ENCODE measurements at regions not wholly inside any gene's neighbourhood (a gene's known extent, or its start where the extent isn't known, plus 50 kb on each side); places are given as distances from the start of the nearest gene placed in this dataset.
A peak's percentile ranks its signal among the peaks of the same experiment; 100 is the strongest.
"Not testable (repeated sequence)": the region's sequence is repeated elsewhere in the genome, so short reads cannot be mapped to it uniquely, and the experiment has no call there.

DNA sequence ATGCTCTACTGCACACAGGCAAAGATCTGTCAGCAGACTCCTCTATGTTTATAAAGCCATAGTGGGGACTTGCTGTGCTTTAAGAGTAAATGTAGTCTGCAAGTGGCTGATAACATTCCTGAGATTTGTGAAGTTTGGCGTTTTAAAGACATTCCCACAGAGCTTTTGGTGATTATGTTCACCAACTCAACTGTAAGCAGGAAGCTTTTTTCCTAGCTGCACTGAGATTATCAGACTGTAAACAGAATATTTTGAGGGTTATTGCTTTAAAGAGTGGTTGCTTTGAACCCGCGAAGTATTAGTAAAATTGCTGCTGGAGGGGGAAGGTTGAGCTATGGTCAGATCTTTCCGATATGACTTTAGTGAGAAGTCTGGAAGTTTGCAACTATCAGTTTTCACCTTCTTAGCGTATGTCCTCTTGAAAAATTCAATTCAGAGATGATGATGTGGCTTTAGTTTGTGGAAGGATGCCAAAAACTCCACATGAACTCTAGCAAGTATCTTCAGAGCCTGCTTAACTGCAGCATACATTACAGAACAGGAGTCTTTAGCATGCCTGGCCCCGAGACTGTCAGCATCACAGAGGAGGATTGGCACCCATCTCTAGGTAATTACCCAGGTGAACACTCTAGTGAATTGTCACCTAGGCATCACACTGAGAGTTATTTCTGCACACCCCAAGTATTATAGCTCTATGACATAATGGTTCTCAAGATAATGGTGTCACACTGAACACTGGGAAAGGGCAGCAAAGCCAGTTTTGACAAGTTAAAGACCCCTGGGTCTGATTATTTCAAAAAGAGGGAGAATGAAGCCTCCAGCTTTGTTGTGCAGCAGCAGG, 89.9 kb downstream of the MTNR1B start:
- peaks cover 14% of the 10 kb centered on the region for H3F3A ChIP-seq (ENCODE audit: insufficient read depth, low read depth)
- BruUV-seq (replicated peaks), result no TSS peak
- H3K27me3 ChIP-seq (ENCODE audit: insufficient read depth, low read depth), result no peaks in the 10 kb centered on the region
- peaks cover 3% of the 10 kb centered on the region; the same call in 1 of the 2 replicates for H3K9me2 ChIP-seq (ENCODE audit: insufficient read depth)
- DNase-seq, result no peak
- no peak overlapping the region for H3K27ac ChIP-seq
- no peak overlapping the region for H2AFZ ChIP-seq
- H3K36me3 ChIP-seq (ENCODE audit: low read depth), result no peaks in the 10 kb centered on the region
- H3K4me2 ChIP-seq, result no peak overlapping the region
- no peaks in the 10 kb centered on the region for H4K20me1 ChIP-seq (ENCODE audit: insufficient read depth)
- no peak overlapping the region for H3K4me3 ChIP-seq
- POLR2A ChIA-PET (ENCODE audit: unreplicated experiment), result no interaction called here
- 0 out of 2 replicates have a peak, but pooled peaks cover 12% of the 10 kb centered on the region for H3K9me3 ChIP-seq (ENCODE audit: insufficient read depth, low read depth)
- H3K4me1 ChIP-seq (replicated peaks; ENCODE audit: insufficient read depth), result peaks cover 13% of the 10 kb centered on the region
- CTCF ChIA-PET, result no interaction called here
- no peaks in the 10 kb centered on the region for H3K79me2 ChIP-seq (ENCODE audit: low read depth)
- TF ChIP-seq, protein P1, sequence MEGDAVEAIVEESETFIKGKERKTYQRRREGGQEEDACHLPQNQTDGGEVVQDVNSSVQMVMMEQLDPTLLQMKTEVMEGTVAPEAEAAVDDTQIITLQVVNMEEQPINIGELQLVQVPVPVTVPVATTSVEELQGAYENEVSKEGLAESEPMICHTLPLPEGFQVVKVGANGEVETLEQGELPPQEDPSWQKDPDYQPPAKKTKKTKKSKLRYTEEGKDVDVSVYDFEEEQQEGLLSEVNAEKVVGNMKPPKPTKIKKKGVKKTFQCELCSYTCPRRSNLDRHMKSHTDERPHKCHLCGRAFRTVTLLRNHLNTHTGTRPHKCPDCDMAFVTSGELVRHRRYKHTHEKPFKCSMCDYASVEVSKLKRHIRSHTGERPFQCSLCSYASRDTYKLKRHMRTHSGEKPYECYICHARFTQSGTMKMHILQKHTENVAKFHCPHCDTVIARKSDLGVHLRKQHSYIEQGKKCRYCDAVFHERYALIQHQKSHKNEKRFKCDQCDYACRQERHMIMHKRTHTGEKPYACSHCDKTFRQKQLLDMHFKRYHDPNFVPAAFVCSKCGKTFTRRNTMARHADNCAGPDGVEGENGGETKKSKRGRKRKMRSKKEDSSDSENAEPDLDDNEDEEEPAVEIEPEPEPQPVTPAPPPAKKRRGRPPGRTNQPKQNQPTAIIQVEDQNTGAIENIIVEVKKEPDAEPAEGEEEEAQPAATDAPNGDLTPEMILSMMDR (conservative IDR thresholded peaks at IDR 0.05), result no peak
- intact Hi-C loops (cut with micrococcal nuclease; ENCODE audit: unreplicated experiment), result no loop called here

GRCh38 chr11:93063086-93063485, 93.6 kb downstream of the MTNR1B start:
- no peaks in the 10 kb centered on the region for H4K20me1 ChIP-seq (ENCODE audit: insufficient read depth)
- BruUV-seq (replicated peaks), result no TSS peak
- no peak for DNase-seq
- no peaks in the 10 kb centered on the region for H3K27me3 ChIP-seq (ENCODE audit: insufficient read depth, low read depth)
- no peaks in the 10 kb centered on the region for H3K79me2 ChIP-seq (ENCODE audit: low read depth)
- TF ChIP-seq, protein P1 (conservative IDR thresholded peaks at IDR 0.05), result no peak
- TF ChIP-seq EZH2 (IDR thresholded peaks at IDR 0.05; ENCODE audit: low read depth), result no peak
- no peaks in the 10 kb centered on the region for H3K36me3 ChIP-seq (ENCODE audit: low read depth)
- no peak overlapping the region for H3K27ac ChIP-seq
- H2AFZ ChIP-seq, result no peak overlapping the region
- CTCF ChIA-PET, result no interaction called here
- H3K9me2 ChIP-seq (ENCODE audit: insufficient read depth), result no peaks in the 10 kb centered on the region; the same call in 1 of the 2 replicates
- H3K4me2 ChIP-seq, result no peak overlapping the region
- no peaks in the 10 kb centered on the region; the same call in 1 of the 2 replicates for H3F3A ChIP-seq (ENCODE audit: insufficient read depth, low read depth)
- POLR2A ChIA-PET (ENCODE audit: unreplicated experiment), result no interaction called here
- intact Hi-C loops (cut with micrococcal nuclease; ENCODE audit: unreplicated experiment), result no loop called here
- H3K4me1 ChIP-seq (replicated peaks; ENCODE audit: insufficient read depth), result no peaks in the 10 kb centered on the region
- no peak overlapping the region for H3K4me3 ChIP-seq
- H3K9me3 ChIP-seq (ENCODE audit: insufficient read depth, low read depth), result no peaks in the 10 kb centered on the region

- POLR2A ChIA-PET (ENCODE audit: unreplicated experiment); H3K36me3 ChIP-seq (ENCODE audit: low read depth); H3K4me2 ChIP-seq; CTCF ChIA-PET; H3K9me2 ChIP-seq (ENCODE audit: insufficient read depth); H3K27ac ChIP-seq; H3K4me3 ChIP-seq; H3F3A ChIP-seq (ENCODE audit: insufficient read depth, low read depth); H3K27me3 ChIP-seq (ENCODE audit: insufficient read depth, low read depth); H3K79me2 ChIP-seq (ENCODE audit: low read depth); BruUV-seq (replicated peaks); H3K9me3 ChIP-seq (ENCODE audit: insufficient read depth, low read depth); H4K20me1 ChIP-seq (ENCODE audit: insufficient read depth); H3K4me1 ChIP-seq (replicated peaks; ENCODE audit: insufficient read depth); H2AFZ ChIP-seq: not testable (repeated sequence)
- DNase-seq, result peak in 1 of 2 experiments; percentile 7
- TF ChIP-seq, protein P1 (conservative IDR thresholded peaks at IDR 0.05), result peak; percentile 53
- intact Hi-C loops (cut with micrococcal nuclease; ENCODE audit: unreplicated experiment), result loop anchor here (5.0 kb wide), 1 partner anchor 123 kb away; no protein-coding TSS in a partner anchor
Observed at GRCh38 chr11:93065074-93065674, 95.7 kb downstream of the MTNR1B start.
